IPS-NIHi7 (cell line): ENCODE measurements at regions not wholly inside any gene's neighbourhood (a gene's known extent, or its start where the extent isn't known, plus 50 kb on each side); places are given as distances from the start of the nearest gene placed in this dataset.

Experiments
- DNase-seq: peaks from one replicate; pipeline ENCODE4 v3.0.0; 2012; ENCODE audit warnings: mixed read lengths; ENCODE audit errors: extremely low spot score

DNA sequence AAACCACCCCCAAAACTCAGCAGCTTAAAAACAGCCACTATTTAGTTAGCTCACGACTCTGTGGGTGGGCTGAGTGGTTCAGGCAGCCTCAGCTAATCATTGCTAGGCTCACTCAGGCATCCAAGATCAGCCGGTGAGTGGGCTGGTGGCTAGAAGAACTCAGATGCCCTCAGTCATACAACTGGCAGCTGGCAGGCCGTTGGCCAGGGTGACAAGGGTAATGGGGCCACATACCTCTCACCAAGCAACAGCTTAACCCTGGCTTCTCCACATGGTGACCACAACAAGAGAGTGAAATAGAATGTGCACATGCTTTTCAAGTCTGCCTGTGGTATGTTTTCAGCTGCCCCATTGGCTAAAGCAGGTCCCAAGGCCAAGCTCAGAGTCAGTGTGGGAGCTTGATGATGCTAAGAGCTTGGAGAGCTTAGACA, 435.4 kb upstream of the TSHZ3 start:
- no peak for DNase-seq

DNA sequence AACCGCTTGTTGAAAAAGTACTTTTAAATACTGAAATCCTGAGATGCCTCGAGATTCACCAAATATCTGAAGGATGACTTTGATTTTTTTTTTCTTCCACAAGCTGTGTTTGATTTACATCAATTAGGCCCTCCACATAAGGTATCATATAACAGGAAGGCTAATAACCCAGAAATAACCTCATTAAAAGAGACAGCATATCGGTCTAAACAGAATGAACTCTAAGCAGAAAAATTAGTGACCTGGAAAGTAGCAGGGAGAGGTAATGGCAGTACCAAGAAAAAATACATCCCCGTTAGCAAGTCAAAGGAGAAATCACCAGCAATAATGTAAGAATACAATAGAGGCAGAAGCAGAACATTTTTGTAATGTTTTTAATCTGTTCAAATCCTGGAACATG, 452.4 kb upstream of the TSHZ3 start:
- no peak for DNase-seq

GRCh38 chr19:31803835-31804446, 454.7 kb upstream of the TSHZ3 start:
- DNase-seq: no peak

DNA sequence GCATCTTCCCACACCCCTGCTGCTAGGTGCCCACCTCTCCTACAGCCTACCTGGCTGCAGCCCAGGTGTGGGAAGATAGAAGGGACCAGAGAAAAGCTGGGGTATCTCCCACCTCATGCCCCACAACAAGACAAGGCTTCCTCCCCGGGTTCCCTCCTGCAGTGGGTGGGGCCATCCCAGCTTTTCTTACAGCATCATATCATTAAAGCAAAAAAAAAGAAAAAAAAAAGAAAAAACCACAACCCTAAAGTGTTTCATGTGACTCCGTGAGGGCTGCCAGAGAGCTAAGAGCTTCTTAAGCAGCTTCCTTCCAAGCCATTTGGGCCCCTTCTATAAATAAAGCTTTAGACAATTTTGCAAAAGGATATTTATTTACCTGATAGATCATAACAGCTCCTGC, 455.4 kb upstream of the TSHZ3 start:
- DNase-seq: no peak

DNA sequence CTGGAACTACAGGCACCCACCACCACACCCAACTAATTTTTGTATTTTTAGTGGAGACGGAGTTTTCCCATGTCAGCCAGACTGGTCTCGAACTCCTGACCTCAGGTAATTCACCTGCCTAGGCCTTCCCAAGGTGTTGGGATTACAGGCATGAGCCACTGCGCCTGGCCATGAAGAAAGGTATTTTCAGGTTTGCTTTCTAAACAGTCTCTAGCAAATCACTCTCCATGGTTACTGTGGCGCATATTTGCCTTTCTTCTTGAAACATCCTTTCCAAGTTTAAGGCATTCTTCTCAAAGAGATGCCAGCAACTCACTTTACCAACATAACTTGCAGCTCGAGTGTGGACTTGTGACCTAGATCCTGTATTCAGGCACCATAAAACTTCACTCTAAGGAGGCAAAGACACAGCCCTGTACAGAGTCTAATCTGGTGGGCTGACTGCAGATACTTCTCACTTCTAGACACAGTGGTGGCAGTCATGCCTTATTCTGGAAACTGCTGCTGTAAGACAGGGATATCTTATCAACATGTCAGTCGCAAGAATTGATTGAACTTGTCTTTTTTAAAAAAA, 461.4 kb upstream of the TSHZ3 start:
- DNase-seq: no peak

DNA sequence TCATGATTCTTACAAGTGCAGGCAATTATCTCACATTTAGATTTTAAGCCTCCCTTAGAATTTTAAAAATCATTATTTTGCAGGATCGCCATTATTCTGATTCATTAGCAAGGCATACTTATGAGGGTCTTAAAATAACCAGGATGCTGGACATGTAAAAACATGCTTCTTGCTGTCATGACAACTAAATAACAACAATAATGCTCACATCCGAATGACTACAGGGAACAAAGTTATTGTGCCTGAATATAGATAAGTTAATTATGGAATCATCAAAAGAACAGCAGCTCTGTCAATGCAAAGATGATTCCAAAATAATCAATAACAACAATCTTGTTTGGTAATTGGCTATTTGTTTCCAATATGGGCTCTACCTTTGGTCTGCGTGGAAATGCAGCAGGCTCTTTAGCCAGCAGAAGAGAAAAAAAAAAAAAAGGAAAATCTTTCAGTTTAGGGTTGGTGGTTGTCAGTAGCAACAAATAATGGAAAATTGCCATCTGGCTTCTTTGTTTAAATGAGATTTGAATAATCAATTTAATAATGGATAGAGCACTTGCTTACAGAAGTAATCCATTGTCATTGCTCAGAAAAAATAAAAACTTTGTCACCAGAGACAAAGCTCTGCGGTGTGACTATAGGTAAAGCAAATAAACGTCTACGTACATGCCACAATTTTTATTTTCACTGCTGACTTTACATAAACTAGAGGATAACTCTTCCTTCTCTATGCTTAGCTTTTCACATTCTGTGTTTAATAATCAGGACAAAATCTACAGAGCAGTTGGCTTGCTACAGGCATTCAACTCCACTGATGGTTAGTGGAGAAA, 468.9 kb upstream of the TSHZ3 start:
- DNase-seq: no peak

DNA sequence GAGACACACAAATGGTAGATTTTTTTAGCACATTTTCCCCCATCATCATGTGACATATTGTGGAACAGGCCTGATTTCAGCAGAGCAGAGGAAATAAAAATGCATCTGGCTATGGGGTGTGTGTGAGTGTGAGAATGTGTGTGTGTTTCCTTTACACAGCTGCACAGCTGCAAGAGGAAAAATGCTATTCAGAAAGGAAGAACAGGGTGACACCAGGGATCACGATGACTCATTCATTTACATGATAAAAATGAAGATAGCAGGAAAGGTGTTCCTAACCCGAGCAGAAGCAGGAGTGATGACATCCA, 469.5 kb upstream of the TSHZ3 start:
- peak; percentile 25 for DNase-seq

DNA sequence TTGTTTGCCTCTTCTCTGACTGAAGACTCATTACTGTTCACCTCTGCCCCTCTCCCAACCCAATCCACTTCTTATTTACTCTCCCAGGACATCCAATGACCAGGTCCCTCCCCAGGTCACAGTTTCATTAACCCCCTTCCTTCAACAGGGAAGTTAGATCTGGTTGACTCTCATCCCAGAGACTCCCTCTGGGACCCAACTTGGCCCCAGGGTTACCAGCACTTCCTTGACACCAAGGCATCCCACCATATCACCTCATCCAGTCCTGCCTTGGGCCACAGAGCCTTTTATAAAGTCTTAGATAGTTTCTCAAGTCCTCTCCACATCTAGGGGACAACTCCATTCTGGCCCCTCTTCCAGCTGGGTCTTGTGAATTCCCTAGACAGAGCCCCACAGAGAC, 470.6 kb upstream of the TSHZ3 start:
- no peak for DNase-seq

DNA sequence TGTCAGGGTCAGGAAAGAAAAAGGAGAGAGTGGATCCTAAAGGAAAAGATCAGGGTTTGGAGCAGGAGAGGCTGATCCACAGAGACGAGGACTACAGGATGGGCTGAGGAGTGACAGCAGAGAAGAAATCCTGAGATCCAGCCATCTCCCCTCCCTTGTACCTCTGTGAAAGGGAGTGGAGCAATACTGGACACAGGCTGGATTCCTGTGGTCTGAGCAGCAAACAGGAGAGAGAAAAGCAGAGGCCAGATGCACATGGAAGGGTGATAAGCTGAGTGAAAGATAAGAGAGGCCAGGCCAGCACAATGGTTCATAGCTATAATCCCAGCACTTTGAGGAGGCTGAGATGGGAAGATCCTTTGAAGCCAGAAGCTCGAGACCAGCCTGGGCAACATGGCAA, 472.1 kb upstream of the TSHZ3 start:
- DNase-seq: no peak

GRCh38 chr19:31825134-31826094, 476.2 kb upstream of the TSHZ3 start:
- DNase-seq: no peak

- no peak for DNase-seq
Observed at GRCh38 chr19:31826325-31826724, 477.1 kb upstream of the TSHZ3 start.

DNA sequence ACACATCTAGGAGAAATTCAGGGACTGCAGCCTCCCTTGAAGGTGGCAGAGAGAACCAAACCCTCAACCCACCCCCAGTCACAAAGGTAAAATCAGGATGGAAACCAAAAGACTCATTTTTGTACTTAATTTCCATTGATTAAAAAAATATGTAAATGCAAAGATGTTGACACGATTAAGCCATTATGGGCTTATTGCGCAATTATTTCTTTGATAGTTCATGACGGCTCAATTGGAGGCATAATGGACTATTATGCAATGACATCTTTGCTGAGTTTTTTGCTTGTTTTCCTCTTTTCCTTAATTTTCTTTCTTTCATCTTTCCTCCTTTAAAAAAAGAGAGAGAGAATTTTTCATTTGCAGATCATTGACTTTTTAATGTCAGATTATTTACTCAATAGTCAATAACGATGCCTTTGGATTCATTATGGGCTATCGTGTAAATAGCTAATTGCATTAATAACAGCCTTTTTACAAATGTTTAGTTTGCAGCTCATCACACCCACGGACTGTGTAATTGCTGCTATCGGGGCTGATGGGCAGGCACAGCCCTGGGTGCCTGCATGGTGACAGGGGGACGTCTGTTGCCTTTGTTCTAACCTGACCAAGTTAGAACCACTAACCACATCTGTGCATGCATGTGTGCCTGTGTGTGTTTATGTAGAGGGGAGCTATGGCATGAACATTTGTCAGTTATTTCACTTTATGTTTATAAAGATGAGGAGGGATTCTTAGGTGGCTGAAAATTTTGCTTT, 482.4 kb upstream of the TSHZ3 start:
- DNase-seq: no peak

DNA sequence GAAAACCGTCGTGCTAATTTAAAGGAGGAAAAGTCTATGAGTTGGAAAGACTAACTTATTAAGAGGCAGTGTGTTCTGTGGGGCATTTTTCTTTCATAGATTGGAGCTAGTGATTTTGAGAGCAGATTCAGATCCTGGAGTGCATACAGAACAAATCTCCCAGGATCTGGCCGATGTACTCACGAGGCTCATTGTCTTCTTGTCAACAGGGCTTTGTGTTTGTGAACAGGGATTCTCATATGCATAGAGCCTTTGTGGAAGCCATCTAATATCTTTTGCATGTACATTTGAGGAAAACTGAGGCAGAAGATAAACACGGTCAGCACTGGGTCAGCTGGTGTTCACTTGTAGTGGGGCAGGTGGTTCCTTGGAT, 482.9 kb upstream of the TSHZ3 start:
- DNase-seq: no peak

- no peak for DNase-seq
Observed at GRCh38 chr19:31834070-31834469, 484.8 kb upstream of the TSHZ3 start.

- DNase-seq: no peak
Observed at GRCh38 chr19:31838163-31838815, 489.1 kb upstream of the TSHZ3 start.

GRCh38 chr19:31840371-31840770, 491.1 kb upstream of the TSHZ3 start:
- no peak for DNase-seq

DNA sequence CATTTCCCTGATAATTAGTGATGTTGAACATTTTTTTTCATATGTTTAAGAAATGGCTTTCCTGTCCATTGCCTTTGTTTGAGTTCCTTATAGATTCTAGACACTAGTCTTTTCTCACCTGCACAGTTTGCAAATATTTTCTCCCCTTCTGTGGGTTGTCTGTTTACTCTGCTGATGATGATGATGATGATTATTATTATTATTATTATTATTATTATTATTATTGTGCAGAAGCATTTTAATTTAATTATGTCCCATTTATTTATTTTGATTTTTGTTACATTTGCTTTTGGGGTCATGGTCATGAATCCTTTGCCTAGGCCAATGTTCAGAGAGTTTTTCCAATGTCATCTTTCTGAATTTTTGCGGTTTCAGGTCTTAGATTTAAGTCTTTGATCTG, 492.5 kb upstream of the TSHZ3 start:
- DNase-seq: no peak

GRCh38 chr19:31863122-31863521, 482.3 kb upstream of the ZNF507 start:
- no peak for DNase-seq

DNA sequence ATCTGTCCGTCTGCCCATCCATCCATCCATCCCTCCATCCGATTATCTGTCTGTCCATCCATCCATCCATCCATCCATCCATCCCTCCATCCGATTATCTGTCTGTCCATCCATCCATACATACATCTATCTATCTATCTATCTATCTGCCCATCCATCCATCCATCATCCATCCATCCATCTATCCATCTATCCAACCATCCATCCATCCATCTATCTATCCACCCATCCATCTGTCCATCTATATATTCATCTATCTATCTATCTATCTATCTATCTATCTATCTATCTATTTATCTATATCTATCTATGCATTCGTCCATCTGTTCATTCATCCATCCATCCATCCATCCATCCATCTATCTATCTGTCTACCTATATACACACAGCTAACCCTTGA, 471.1 kb upstream of the ZNF507 start:
- DNase-seq: no peak

DNA sequence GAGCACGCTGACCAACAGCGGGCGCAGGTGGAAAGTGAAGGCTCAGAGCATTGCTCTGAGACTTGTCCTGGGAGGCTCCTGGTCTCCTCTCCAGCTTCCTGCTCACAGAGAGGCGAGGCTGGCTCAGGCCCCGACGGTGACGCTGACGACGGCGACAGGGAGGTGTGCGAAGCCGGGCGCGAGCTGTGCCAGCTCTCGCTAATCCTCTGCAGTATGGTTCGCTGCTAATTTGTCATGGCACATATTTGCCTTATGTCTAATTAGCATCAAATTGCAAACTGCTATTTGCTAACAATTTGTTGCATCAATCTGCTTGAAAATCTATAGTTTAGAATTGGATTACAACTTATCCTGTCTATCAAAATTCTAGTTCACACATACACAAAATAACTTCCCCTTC, 469.8 kb upstream of the ZNF507 start:
- DNase-seq: no peak

GRCh38 chr19:31880283-31880682, 465.1 kb upstream of the ZNF507 start:
- DNase-seq: no peak
